ENCODE measurements at regions not wholly inside any gene's neighbourhood (a gene's known extent, or its start where the extent isn't known, plus 50 kb on each side); places are given as distances from the start of the nearest gene placed in this dataset.

DNA sequence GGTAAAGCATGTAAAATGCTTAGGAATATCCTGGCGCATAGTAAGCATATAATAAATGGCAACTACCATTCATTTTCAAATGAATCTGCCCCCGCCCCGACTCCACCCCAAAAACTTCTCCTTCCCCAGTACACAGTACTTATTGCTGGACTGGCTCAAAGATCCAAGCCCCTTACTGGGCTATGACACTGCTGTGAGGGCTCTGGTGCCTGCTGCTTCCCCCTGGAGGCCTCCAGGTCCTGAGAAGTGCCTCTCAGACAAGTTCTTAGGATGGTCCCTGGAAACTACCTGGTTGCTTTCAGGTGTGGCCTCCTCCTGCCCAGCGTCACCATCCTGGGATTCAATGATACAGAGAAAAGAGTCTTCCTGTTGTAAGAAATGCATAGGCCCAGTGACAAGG, 190.6 kb upstream of the NTM start:
- Mint-ChIP-seq H3K9me3 (peaks cover 0 to 4% of the 10 kb centered on the region in 2 donors), H3K4me1 (no peaks in the 10 kb centered on the region), H3K4me3 (no peak overlapping the region), H3K27ac (peak overlapping the region in 1 of 2 donors; percentile 16), H3K27me3 (no peaks in the 10 kb centered on the region)
- DNase-seq (no peak), ATAC-seq (no peak)

DNA sequence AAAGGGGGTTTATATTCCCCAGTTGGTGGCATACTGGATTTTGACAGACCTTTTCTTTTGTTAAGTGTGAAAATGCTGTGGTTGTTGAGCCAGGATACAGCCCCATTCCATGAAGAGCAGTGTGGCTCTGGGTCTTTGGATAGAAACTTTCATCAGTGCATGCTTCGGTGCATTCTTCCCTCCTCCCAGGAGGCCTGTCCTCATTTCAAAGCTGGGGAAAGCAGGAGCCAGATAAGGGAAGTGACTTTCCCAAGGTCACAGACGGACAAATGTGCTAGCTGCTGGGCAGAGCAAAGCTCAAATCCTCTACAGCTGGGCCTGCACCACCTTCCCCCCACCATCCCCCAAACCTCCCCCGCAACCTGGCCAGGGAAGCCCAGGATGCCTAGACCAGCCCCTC, 184.5 kb upstream of the NTM start:
- no peak overlapping the region for H3K27ac Mint-ChIP-seq
- ATAC-seq: no peak
- H3K9me3 Mint-ChIP-seq: peaks cover 0 to 4% of the 10 kb centered on the region in 2 donors

DNA sequence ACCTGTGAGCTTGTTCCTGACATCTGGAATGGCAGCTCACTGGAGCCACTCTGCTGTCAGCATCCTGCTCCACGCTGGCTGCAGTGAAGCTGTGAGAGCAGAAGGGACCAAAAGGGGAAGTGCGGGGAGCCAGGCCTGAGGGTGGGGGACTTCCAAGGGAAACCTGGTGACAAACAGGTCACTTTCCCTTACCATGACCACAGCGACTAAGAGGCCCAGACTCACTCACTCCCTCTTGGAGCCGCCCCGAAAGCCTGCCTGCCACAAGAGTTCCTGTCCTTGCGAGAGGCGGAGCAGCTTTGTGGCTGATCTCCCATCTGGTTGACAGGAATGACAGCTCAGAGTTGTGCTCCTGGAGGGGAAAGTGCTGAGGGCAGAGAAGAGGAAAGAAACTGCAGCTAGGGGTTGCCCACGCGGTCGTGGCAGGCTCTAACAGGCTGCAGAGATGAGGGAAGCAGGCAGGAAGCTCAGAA, 183.8 kb upstream of the NTM start:
- Mint-ChIP-seq H3K4me3 (no peak overlapping the region), H3K9me3 (peaks cover 0 to 4% of the 10 kb centered on the region in 2 donors), H3K27ac (peak overlapping the region in 1 of 2 donors; percentile 48), H3K4me1 (peaks cover 7% of the 10 kb centered on the region), H3K27me3 (peaks cover 24% of the 10 kb centered on the region)
- peak; percentile 77 for ATAC-seq
- peak in 1 of 2 donors; percentile 17 for DNase-seq

More for the DNA sequence above, 184.5 kb upstream of the NTM start:
- DNase-seq: no peak
- Mint-ChIP-seq H3K4me3 (no peak overlapping the region), H3K4me1 (peaks cover 7% of the 10 kb centered on the region), H3K27me3 (peaks cover 24% of the 10 kb centered on the region)

DNA sequence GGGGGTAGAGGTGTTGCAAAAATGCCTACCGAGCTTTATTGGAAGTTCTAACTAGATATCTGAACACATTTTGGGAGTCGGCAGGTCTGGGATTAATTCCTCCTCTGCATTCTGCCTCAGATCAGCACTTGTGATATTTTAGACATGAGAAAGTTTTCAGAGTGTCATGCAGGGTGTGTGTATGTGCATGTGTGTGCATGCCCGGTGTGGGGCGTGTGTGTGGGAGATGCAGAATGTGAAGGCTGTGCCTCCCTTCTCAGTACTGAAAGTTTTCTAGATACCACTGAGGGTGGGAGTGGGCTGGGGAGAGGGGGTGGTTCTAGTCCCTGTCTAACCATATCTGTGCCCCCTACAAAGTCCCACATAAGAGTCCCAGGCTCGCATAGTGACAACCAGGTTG, 180.0 kb upstream of the NTM start:
- Mint-ChIP-seq H3K27ac (no peak overlapping the region), H3K4me3 (no peak overlapping the region), H3K27me3 (peaks cover 24% of the 10 kb centered on the region), H3K9me3 (no peaks in the 10 kb centered on the region), H3K4me1 (peaks cover 7% of the 10 kb centered on the region)
- DNase-seq: no peak
- ATAC-seq: no peak

DNA sequence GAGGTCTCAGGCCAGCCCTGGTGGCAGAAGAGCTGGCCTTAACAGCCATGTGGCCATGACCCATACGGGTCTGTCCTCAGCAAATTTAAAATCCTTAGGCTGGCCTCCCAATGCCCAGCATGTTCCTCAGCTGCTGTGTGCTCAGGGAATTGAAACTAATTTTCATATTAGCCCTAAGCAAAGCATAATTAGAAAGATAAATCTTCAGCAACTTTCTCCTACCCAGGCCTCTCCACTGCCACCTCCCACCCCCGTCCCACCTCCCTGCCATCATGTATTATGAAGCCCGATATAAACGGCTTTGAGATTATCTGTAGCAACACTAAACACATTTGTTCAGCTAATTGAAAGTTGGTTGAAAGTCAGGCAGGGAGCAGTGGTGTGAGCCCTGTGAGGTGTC, 178.8 kb upstream of the NTM start:
- no peak for ATAC-seq
- DNase-seq: no peak
- Mint-ChIP-seq H3K4me3 (no peak overlapping the region), H3K27me3 (peaks cover 16% of the 10 kb centered on the region), H3K4me1 (peaks cover 5% of the 10 kb centered on the region), H3K9me3 (no peaks in the 10 kb centered on the region), H3K27ac (no peak overlapping the region)

DNA sequence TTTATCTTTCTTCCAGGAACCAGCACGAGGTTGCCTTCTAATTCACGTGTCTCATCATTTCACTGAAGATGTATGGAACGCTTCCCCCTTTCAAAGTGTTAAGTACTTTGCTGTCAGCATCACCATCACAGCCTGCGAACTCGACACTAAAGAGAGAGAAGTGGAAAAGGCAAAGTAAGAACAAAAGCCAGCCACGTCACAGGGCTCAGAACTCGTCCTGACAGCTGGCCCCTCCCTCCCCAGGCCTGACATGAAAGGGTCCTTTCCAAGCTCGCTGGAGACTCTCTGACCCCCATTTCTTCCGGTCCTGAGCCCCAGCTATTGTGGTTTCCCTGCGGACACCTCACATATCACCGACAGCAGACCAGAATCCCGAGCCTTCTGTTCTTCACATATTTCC, 177.8 kb upstream of the NTM start:
- Mint-ChIP-seq H3K4me1 (no peaks in the 10 kb centered on the region), H3K4me3 (no peak overlapping the region), H3K27ac (no peak overlapping the region), H3K27me3 (peaks cover 6% of the 10 kb centered on the region), H3K9me3 (no peaks in the 10 kb centered on the region)
- DNase-seq (no peak), ATAC-seq (no peak)

DNA sequence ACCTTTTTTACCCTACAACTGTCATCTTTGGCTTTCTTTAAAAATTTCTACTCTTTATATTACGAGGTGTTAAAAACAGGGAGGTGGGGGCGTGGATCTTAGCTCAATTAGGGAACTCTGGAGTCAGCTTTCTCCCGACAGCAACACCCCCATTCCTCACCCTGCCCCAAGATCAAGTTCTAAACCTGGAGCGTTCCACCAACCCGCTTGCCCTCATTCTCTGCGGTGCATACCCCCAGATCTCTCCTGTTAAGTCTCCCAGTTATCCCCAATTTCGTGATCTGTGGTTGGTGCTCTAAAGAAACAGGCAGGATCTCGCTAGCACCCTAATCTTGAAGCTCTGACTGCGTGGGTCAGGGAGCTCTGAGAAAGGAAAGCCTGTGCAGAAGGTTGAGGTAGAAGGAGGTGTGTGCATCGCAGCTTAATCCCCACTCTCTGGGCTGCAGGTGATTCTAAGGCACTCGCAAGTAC, 177.3 kb upstream of the NTM start:
- DNase-seq: no peak
- Mint-ChIP-seq H3K27ac (no peak overlapping the region), H3K4me1 (no peaks in the 10 kb centered on the region), H3K4me3 (no peak overlapping the region), H3K27me3 (peaks cover 2% of the 10 kb centered on the region), H3K9me3 (no peaks in the 10 kb centered on the region)
- no peak for ATAC-seq

DNA sequence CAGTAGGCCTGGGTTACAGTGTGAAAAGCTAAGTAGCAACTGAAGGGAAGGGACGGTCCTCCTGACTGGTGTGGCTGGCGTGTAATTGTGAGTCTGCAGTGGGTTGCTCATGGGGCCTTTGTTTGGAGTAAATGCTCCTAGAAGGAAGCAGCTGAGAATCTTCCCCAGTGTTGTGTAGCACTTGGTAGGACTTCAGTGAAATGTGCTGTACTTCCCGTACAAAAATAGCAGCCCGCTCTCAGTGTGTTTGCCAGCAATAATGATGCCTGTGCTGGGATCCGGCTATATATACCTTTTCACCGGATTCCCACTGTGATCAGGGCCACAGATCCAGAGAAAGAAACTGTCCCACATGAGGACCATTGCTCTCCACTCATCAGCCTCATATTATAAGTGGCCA, 175.7 kb upstream of the NTM start:
- H3K4me1 Mint-ChIP-seq: no peaks in the 10 kb centered on the region
- no peak for ATAC-seq
- no peak overlapping the region for H3K4me3 Mint-ChIP-seq
- no peaks in the 10 kb centered on the region for H3K9me3 Mint-ChIP-seq
- H3K27me3 Mint-ChIP-seq: no peaks in the 10 kb centered on the region
- no peak for DNase-seq
- no peak overlapping the region for H3K27ac Mint-ChIP-seq

DNA sequence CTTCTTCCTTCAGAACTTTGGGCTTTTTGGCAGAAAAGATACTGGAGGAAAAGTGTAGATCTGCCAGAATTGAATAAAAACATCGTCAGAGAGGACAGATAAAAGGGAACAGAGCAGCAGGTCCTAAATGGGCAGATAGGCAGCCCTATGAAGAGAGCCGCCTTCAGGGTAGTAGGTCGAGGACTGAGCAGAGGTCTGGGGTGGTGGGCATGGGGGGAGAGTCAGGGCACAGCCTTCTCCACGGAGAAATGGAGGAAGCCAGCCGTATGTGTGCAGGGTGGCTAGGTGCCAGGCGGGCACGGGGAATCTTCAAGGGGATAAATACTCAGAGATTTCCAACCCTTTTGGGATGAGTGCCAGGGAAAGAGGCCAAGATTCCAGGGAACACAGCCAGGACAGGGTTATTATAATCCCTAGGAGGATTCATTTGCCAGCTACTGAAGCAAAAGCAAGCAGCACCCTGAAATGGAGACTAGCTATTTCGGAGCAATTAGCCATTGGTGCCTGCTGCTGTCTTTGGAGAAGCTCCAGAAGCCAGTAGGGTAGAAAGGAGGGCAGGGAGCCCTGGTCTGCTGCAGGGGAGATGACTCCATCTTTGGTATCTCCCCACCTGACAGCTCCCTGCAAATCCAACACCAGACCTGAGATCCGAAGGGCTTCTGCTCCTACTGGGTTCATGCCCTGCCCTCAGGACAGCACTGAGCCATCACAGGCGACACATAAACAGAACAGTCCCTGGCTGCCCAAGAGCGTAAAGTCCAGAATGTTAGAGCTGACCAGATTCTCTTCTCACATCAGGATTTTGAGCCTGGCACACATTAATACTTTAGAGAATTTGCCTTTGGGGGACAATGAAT, 174.5 kb upstream of the NTM start:
- no peak for DNase-seq
- ATAC-seq: no peak
- no peaks in the 10 kb centered on the region for H3K27me3 Mint-ChIP-seq
- H3K9me3 Mint-ChIP-seq: no peaks in the 10 kb centered on the region
- H3K4me1 Mint-ChIP-seq: no peaks in the 10 kb centered on the region
- no peak overlapping the region for H3K4me3 Mint-ChIP-seq
- H3K27ac Mint-ChIP-seq: no peak overlapping the region

DNA sequence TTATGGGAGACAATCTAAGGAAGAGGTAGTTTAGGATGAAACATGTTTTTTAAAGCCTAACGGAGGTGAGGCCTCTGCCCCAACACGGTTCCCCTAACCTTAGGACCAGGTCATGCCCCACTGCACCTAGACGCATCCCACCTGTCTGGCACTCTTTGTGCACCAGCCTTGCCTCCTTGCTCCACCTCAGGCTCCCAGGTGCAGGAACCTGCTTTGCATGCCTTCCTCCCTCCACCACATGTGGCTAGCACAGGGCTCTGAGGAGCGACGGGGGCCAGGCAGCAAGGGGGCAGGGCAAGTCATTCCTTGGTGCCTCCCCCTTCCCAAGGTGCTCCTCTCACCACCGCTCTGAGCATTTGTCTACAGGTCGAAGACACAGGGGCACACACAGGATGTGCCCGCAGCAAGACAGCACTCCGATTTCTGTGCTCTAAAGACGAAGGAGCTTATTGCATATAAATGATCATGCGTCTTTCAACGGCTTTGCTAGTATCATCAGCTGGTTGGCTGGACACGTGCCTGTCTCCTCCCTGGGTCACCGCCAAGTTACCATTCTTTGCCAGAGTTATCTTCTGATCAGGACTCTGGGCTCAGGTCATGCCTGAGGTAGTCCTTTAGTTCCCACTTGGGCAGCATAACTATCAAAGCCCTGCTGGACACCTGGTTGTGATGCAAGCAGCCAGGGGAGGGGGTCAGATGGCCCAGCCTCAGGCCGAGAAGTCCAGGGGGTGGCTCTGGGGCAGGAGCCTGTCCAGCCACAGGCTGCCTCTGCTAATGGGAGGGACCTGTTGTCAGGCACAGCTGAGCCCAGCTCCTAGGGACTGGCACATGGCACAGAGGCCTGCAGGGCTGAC, 172.0 kb upstream of the NTM start:
- H3K4me1 Mint-ChIP-seq: no peaks in the 10 kb centered on the region
- DNase-seq (no peak), ATAC-seq (no peak)
- H3K4me3 Mint-ChIP-seq: no peak overlapping the region
- H3K9me3 Mint-ChIP-seq: peaks cover 0 to 3% of the 10 kb centered on the region in 2 donors
- no peak overlapping the region for H3K27ac Mint-ChIP-seq
- peaks cover 3% of the 10 kb centered on the region for H3K27me3 Mint-ChIP-seq

DNA sequence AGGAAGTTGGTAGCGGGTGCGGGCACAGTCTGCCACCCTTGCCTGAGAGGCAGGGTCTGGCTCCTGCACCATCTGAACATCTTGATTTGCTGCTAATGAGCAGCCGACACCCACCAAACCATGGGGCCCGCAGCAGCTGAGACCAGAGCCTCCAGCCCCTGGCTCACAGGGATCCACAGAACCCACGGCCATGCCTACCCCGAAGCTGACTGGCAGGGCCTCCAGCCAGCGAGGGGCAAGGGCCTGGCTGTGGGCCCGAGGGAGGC, 171.5 kb upstream of the NTM start:
- DNase-seq (no peak), ATAC-seq (no peak)
- H3K4me1 Mint-ChIP-seq: no peaks in the 10 kb centered on the region
- H3K27me3 Mint-ChIP-seq: peaks cover 7% of the 10 kb centered on the region
- H3K27ac Mint-ChIP-seq: no peak overlapping the region
- no peak overlapping the region for H3K4me3 Mint-ChIP-seq
- peaks cover 0 to 6% of the 10 kb centered on the region in 2 donors for H3K9me3 Mint-ChIP-seq

DNA sequence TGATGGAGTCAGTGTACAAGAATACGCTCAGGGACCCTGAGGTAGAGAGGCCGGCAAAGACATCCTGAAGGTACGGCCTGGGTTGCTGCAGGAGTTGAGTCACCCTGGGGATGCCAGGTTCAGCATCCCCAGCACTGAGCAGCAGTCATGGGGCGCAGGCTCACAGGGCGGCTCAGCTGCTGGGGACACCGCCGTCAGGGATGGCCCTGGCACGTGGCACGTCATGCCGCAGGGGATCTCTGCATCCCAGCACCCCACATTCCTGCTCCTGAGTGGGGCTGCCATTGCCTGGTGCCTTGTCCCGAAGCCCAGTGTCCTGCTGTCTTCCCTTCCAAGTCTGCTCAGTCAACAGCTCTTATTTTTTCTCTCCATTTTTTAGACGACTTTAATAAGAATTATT, 168.7 kb upstream of the NTM start:
- no peak overlapping the region for H3K4me3 Mint-ChIP-seq
- H3K4me1 Mint-ChIP-seq: no peaks in the 10 kb centered on the region
- H3K27me3 Mint-ChIP-seq: peaks cover 7% of the 10 kb centered on the region
- peaks cover 0 to 6% of the 10 kb centered on the region in 2 donors for H3K9me3 Mint-ChIP-seq
- DNase-seq (no peak), ATAC-seq (no peak)
- H3K27ac Mint-ChIP-seq: no peak overlapping the region

DNA sequence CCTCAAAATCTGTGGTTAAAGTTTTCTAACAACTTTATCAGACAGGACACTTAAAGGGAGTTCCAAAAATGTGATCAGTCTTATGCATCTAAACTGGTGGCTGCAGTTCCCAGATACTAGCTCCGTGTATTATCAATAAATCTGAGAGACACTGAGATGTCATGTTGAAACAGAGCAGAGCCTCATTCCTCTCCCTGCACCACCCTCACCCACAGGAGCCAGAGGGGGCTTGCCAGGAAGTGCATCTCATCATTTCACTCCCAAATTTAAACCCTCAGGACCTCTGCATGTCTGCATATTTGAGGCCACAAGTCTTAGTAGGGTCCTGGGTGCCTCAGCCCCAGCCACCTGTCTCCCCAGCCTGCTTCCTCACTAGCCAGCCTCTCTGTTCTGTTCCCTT, 167.4 kb upstream of the NTM start:
- Mint-ChIP-seq H3K4me1 (no peaks in the 10 kb centered on the region), H3K4me3 (no peak overlapping the region), H3K27ac (no peak overlapping the region), H3K27me3 (peaks cover 7% of the 10 kb centered on the region), H3K9me3 (peaks cover 0 to 6% of the 10 kb centered on the region in 2 donors)
- ATAC-seq (no peak), DNase-seq (no peak)

DNA sequence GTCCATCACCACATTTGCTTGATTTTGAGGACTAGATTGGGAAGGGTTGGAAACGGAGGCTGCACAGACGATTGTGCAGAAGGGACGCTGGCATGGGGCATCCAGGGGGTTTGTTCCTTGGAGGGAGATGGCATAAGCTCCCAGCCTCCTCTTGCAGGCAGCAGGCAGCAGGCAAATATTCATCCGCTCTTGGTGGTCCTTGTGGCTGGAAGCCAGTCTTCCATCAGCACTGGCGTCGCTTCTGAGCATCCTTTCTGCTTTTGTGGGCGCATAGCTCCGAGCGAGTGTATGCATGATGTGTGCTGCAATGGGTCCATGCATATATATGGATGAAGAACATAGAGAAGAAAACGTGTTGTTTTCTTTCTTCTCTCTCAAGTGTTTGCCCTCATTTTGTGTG, 166.1 kb upstream of the NTM start:
- no peaks in the 10 kb centered on the region for H3K4me1 Mint-ChIP-seq
- no peak for DNase-seq
- no peak overlapping the region for H3K27ac Mint-ChIP-seq
- H3K4me3 Mint-ChIP-seq: no peak overlapping the region
- peaks cover 0 to 6% of the 10 kb centered on the region in 2 donors for H3K9me3 Mint-ChIP-seq
- peaks cover 7% of the 10 kb centered on the region for H3K27me3 Mint-ChIP-seq
- ATAC-seq: no peak

DNA sequence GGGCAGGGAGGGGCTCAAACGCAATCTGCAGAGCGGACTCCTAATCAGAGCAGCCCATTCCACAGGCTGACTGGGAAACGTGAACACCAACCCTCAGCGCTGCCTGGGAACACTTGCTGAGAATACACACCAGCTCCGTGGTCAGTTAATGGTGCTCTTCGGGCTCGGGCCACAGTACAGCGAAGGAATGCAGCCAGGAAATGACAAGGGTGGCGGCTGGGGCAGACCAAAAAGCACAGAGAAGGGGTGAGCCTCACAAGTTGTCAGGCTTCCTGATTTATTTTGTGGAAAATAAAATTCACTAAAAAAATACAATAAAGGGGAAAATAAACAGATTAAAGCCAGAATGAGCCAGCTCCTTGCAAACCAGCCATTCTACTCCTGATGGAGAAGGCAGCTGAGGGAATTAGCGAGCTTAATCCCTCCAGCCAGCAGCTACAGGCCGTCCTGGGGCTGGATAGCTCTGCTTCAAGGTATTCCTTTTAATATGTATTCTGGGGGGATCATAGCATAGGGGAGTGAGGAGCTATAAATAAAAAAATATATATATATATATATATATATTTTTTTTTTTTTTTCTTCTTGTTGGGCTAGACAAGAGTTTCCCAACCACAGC, 165.5 kb upstream of the NTM start:
- ATAC-seq: no peak
- H3K4me3 Mint-ChIP-seq: no peak overlapping the region
- no peak overlapping the region for H3K27ac Mint-ChIP-seq

DNA sequence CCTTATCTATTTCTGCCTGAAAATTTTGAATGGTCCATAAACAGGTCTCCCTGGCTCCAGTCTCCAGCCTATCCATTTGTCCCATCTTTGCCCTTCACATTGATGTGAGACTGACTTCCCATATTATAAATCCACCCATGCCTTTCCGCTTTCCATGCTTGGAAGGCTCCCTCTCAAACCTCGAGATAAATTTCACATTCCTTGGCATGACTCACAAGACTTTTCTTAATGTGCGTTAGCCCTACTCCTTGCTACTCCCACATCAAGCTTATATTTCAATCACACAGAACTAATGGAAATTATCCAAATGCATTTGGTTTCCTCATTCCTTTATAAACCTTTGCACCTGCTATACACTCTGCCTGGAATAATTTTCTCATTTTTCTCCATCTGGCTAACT, 163.7 kb upstream of the NTM start:
- Mint-ChIP-seq H3K4me1 (no peaks in the 10 kb centered on the region), H3K27ac (no peak overlapping the region), H3K9me3 (peaks cover 0 to 6% of the 10 kb centered on the region in 2 donors), H3K4me3 (no peak overlapping the region), H3K27me3 (peaks cover 7% of the 10 kb centered on the region)
- ATAC-seq (no peak), DNase-seq (no peak)

More for the DNA sequence above, 165.5 kb upstream of the NTM start:
- Mint-ChIP-seq H3K9me3 (peaks cover 0 to 6% of the 10 kb centered on the region in 2 donors), H3K27me3 (peaks cover 7% of the 10 kb centered on the region), H3K4me1 (no peaks in the 10 kb centered on the region)
- no peak for DNase-seq
